Globus pallidus (tissue), 1 donor: ENCODE measurements at regions not wholly inside any gene's neighbourhood (a gene's known extent, or its start where the extent isn't known, plus 50 kb on each side); places are given as distances from the start of the nearest gene placed in this dataset.
"Not testable (repeated sequence)": the region's sequence is repeated elsewhere in the genome, so short reads cannot be mapped to it uniquely, and the experiment has no call there.

Experiments
- DNase-seq: peaks from one replicate; pipeline ENCODE4 v3.0.0-alpha.2; 2015; ENCODE audit warnings: low spot score

GRCh38 chr5:56421246-56422075 is 188.3 kb upstream of the ANKRD55 start:
- DNase-seq, result no peak

DNA sequence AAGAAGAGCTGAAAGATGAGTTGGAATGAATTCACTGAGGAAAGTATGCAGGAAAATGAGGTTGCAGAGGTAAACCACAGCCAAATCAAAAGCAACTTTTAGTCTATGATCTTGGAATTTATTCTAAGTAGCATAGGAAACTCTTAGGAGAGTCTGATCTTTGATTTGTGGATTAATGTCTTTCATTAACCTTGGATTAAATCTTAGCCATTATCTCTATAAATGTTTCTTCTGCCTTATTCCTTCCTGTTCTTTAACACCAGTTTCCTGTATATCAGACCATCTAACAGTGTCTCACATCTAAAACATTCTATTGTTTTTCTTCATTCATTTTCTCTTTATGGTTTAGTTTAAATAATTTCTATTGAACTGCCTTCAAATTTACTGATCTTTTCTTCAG is 187.2 kb upstream of the ANKRD55 start:
- no peak for DNase-seq

GRCh38 chr5:56419667-56420066 is 186.5 kb upstream of the ANKRD55 start:
- no peak for DNase-seq

DNA sequence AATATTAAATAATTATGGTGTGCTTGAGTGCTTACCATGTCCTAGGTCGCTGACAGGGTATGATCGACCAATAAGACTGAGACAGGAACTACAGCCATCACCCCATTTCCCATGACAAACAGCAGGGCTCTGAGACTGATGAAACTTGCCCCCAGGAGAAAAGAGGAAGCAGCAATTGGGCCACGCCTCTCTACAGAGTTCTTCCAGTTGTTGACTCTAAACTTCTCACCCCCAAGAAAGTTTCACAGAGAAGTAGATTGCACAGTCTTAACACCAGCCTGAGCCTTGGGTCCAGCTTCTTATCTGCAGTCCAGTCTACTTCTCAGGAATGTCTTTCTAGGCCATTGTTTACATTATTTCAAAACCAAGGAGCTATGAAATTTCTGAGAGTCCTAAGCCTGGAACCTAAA is 182.2 kb upstream of the ANKRD55 start:
- peak; percentile 66 for DNase-seq

DNA sequence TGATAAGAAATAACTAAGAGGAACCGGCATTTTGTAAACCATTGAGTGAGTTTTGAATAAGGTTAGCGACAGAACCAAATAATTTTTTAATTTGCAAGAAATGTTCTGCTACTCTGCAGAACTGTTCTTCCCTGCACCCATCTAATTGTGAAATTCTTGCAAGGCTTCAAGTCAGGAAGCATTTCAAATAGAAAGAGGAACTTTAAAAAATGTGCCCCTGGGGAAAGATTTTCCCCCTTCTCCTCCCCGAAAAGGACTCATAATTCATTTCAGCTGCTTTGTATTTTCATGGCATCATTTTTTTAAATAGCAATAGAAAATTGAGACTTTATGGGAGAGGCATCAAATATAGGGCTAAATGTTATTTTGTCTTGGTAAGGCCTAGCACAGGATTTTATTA is 180.9 kb upstream of the ANKRD55 start:
- peak; percentile 36 for DNase-seq

DNA sequence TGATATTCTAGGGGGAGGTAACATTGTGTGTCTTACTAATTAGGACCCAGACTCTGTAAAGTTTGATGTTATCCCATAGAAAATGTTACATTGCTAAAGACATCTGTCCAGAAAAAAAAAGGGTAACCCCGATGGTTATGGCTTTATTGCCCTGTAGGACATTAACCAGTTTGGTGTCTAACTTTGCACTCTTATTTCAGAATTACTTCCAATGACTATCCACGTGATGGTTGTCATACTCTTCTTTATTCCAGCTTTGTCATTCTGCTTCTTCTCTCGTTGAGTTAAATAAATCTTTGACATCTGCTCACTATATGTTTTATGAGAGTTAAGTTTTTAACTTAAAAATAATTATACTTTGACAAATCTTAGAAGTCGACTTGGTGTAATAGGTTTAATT is 180.4 kb upstream of the ANKRD55 start:
- DNase-seq, result no peak

GRCh38 chr5:56412601-56413379 is 179.7 kb upstream of the ANKRD55 start:
- DNase-seq, result peak; percentile 69

DNA sequence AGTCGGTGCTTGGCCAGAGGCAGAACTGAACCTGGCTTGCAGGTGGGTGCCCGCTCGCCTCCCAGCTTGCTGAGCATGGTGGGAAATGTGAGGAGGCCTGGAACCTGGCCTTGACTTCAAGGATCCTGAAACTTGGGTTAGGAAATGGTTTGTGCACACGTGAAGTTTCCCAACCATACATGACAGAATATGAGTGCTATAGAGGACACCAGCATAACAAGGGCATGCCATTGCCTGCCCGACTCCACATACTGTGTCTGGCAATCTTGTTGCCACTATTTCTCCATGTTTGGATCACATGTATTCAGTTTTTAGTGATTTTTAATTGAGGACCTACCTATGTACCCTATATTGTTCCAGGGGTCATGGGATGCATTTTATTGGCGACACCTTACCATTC is 177.6 kb upstream of the ANKRD55 start:
- DNase-seq, result no peak

DNA sequence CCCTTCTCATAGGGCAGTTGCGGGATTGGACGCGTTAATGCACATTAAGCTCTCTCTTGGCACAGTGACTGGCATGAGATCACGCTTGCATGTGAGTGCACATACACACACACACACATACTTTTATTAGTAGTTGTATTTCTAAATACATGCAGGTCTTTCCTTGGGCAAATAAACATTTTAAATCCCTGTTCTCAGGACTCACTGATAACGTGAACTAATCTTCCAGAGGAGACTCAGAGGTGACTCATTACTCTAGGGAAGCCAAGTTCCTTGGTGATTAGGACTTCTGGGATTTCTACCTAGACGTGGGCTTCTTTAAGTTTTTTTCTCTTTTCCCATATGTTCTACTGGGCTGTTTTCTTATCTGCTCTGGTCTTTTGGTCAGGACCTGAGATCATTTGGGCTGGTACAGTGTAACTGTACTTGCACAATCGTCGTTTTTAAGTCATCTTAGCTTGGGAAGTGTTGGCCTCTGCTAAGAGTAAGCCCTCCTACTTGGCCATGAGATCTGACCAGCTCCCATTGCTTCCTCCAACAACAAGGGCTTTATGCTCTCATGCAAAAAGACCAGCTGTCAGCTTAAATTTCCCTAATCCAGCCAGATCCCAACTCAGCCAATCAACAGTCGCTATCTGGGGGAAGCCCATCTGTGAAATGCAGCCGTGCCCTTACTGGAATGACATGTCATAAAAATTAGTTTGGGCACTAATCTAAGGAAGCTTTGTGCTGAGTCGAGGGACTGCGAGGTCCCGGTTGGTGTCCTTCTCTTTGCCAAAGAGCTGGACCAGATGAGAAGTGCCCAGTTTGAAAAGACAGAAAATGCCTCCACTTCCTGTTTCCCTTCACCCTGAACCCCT is 176.4 kb upstream of the ANKRD55 start:
- DNase-seq, result peak; percentile 75

DNA sequence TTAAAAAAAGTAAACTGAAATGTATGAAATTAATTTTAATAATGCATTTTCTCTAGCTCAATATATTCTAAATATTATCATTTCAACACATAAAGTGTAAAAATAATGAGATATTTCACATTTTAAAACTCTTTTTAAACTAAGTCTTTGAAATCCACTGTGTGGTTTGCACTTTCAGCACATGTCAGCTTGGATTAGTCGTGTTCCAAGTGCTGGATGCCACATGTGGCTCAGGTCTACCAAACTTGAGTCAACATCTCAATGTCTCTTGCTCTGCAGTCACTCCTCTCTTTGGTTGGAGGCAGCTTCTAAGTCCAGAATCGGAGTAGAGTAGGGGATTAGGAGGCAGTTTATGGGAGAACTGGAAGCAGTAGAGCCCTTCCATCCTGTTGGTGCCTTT is 173.7 kb upstream of the ANKRD55 start:
- no peak for DNase-seq

DNA sequence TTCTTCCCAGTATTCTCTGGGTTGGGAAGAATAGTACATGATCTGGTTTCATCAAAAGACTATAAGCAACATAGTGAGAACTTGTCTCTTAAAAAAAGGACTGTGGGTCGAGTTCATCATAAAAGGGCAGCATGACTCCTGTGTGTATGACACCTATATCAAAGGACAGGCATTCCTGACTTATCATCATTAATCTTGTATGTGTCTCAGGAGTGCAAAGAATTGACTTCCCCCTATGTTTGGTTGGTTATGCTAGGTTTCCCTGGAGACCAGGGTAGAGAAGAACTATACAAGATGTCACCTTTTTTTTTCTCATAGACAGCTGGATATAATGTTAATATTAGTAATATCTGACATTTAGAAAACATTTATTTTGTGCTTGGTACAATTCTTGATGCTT is 173.1 kb upstream of the ANKRD55 start:
- DNase-seq, result no peak

DNA sequence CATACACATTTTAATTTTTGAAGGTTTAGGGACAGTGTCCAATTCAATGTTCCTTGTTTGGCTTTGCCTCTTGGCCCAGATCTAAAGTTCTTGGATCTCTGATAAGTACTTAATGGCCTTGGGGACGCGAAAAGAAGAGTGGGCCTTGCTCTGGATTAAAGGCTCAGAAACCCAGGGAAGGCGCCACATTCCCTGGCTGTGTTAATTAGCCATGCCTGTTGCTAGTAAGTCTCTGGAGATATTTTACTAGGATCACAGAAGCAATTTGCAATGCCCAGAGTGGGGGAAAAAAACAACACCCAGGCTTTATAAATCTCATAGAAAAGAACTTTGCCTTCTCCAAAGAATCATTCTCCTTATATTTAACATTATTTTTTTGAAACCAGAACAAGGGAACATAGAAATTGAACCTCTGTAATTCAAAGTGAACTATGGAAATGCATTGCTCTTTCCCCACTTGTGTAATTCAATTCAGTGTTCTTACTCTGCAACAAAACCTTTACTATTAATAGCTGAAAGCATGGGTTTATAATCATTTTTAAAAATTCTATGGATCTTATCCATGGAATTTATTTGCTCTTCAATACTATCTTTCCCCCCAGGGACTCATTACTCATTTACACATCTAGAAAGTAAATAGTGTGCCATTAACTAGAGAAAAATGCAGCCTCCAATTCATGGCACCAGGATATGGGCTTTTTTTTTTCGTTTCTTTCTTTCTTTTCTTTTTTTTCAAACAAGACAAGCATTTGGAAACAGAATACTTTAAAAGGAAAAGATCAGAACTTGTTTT is 172.2 kb upstream of the ANKRD55 start:
- no peak for DNase-seq

DNA sequence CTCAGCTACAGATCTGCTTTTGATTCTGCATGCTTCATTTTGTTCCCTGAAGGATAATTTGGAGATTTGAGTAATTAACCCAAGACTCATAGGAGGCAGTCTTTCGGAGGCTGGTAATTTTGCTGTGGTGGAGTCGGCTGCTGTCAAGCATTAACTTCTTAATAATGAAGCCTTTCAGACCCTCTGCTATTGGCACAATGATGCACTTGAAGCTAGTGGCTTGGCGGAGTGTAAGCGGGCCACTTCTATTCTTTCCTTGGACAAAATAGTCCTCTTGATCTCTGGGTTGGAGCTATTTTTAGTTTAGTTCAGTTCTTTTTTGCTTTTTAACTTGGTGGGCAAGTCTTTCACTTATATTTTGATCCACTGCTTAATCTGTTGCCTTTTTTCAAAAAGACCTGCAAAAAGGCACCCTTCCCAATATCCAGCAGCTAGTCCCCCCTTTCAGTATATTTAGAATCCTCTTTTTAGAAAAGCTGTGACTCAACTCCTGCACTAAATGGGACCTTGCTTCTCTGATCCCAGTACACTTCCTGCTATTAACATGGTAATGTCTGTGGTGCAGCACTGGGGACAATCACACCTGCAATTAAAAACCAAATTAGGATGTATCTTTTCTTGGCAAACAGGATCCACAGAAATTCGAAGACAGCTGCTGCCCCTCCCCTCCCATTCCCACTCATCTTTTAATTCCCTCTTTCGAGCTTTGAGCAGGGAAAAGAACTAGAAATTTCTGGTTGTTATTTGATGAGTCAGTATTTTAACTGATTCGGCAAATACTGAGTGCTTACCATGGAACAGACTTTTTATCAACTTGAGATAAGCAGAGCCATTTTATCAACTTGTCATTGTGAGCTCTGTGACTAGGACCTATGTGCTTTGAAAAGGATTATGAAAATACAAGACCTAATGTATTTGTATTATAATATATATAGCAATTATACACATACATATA is 169.4 kb upstream of the ANKRD55 start:
- peak; percentile 59 for DNase-seq

GRCh38 chr5:56397796-56398195 is 164.7 kb upstream of the ANKRD55 start:
- not testable (repeated sequence) for DNase-seq

DNA sequence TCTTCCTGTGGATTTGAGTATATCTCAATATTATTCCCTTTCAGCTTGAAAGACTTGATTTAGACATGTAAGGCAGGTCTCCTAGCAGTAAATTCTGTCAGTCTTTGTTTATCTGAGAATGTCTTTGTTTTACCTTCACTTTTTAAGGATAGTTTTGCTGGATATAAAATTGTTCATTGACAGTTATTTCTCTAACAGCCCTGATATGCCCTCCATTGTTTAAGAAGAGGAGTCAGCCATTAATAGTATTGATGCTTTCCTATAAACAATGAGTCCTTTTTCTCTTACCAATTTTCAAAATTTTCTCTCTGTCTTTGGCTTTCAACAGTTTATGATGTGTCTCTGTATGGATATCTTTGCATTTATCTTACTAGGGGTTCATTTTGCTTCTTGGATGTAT is 163.5 kb upstream of the ANKRD55 start:
- DNase-seq, result no peak

GRCh38 chr5:56389261-56389660 is 156.1 kb upstream of the ANKRD55 start:
- DNase-seq, result no peak

DNA sequence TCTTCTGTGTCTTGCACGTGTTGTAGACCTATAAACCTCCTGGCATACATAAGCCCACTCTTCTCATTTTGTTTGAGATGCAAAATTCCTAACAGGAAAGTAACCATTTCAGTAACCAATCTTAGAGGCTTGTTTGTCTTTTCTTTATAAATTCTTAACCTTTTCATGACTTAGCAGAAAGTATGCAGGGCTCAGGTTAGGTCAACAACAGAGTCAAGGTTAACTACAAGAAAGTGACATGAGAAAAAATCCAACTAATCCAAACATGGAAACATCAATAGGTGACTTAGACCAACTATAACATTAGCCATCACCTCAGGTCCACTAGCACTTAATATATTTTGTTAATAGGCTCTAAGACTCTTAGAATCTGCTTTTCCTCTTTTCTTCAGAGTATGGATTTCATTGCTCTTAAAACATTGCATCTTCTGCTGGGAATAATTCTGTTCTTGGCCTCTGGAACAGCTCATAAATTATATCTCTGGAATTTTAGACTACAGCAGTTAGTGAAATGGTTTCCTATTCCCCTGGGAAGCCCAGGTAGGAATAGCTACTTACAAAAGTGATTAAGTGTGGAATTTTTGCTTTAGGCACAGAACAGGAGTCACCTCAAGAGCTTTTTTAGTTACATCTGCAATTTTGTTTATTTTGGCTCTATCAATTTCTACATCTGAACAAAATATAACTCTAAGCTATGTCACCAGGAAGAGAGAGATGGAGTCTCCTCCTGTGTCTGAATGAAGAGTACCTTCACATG is 155.3 kb upstream of the ANKRD55 start:
- DNase-seq, result no peak

GRCh38 chr5:56386046-56386445 is 152.9 kb upstream of the ANKRD55 start:
- no peak for DNase-seq

- no peak for DNase-seq
Measured at GRCh38 chr5:56384186-56384585, 151.1 kb upstream of the ANKRD55 start.

DNA sequence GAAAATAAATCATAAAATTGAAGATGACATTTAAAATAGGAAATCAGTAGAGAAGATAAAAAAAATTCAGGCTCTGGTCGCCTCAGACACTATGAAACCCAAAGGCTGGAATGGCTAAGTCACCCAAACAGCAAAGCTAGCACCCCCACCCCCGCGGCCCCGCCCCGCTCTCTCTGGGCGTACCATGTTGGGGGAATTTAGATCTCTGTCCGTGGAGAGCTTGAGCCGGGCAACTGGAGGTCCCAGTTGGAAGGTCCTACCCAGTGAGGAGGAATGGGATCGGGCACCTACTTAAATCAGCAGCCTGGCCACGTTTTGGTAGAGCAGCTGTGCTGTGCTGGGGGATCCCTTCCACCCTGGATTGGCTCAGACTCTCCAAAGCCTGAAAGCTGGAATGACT is 150.6 kb upstream of the ANKRD55 start:
- no peak for DNase-seq
